ENCODE measurements at regions not wholly inside any gene's neighbourhood (a gene's known extent, or its start where the extent isn't known, plus 50 kb on each side); places are given as distances from the start of the nearest gene placed in this dataset.

DNA sequence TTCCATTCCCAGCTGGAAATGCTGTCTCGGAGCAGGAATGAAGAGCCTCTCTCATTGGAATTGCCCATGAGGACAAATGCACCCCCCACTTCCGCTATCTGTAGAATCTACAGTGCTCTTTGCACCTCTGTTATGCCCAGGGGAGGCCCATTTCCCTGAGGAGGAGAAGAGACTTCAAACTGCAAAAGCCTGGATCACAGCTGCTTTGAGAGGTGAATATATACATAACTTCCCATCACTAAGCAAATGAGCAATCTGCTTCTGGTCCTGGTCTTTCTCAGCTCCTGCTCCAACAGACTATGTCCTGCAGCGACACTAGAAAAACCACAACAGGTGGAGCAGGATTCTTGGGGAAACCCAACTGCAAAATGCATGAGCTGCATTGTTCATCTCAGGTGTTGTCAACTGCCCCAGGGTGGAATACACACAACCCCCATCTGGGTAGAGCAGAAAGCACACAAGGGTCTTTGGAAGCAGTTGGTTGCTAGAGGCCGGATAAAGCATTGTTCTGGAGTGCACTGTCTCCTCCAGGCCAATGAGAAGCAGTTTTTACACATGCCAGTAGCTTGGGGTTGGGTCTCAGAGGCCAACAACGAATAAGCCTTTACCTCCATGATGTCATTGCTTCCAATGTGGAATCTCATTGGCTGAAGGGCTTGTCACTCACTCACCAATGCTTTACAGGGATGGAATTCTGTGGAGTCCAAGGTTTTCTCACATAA, 67.7 kb upstream of the RAB4A start:
- no peak overlapping the region for H3K27ac ChIP-seq
- TF ChIP-seq, protein P1, sequence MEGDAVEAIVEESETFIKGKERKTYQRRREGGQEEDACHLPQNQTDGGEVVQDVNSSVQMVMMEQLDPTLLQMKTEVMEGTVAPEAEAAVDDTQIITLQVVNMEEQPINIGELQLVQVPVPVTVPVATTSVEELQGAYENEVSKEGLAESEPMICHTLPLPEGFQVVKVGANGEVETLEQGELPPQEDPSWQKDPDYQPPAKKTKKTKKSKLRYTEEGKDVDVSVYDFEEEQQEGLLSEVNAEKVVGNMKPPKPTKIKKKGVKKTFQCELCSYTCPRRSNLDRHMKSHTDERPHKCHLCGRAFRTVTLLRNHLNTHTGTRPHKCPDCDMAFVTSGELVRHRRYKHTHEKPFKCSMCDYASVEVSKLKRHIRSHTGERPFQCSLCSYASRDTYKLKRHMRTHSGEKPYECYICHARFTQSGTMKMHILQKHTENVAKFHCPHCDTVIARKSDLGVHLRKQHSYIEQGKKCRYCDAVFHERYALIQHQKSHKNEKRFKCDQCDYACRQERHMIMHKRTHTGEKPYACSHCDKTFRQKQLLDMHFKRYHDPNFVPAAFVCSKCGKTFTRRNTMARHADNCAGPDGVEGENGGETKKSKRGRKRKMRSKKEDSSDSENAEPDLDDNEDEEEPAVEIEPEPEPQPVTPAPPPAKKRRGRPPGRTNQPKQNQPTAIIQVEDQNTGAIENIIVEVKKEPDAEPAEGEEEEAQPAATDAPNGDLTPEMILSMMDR (conservative IDR thresholded peaks at IDR 0.05): no peak

GRCh38 chr1:229203991-229204632, 66.8 kb upstream of the RAB4A start:
- no peak overlapping the region for H3K27ac ChIP-seq
- TF ChIP-seq, protein P1 (conservative IDR thresholded peaks at IDR 0.05): no peak

DNA sequence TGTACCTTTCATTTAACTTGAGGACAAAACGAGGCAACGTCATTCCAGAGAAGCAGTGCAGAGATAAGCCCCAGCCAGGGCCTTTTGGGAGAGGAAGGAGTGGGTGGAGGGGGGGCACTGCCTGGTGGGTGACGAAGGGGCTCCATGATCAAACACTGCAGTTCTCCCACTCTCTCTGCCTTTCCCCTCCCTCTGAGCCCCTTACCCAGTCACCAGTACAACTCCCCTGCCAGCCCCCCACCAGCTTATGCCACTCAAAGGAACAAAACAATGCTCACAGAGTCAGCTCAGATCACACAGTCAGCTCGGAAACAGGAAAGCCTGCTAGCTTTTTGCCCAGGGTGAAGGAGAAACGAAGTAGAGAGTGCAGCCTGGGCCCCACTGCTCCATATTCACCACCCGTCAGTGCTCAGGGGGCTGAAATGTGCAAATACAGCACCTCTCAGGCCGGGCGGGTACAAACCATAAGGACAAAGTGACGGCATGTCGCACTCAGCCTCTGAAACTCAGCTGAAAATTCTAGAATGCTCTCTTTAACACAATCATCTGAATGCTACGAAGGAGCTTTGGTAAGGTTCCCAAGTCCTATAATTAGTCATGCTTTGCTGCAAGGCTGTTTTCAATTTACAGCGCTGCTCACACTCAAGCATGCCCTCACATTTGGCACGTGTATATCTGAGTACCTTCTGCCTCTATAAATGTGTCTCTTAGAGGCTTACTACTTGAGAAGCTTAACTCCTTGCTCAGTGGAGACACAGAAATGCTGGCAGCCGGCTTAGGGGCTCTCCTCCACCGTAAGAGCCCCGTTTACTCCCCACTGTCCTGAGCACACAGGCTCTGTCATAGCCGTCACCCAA, 65.8 kb upstream of the RAB4A start:
- H3K27ac ChIP-seq: peak overlapping the region; percentile 89; the same call in 1 of the 2 replicates
- TF ChIP-seq, protein P1 (conservative IDR thresholded peaks at IDR 0.05): no peak

DNA sequence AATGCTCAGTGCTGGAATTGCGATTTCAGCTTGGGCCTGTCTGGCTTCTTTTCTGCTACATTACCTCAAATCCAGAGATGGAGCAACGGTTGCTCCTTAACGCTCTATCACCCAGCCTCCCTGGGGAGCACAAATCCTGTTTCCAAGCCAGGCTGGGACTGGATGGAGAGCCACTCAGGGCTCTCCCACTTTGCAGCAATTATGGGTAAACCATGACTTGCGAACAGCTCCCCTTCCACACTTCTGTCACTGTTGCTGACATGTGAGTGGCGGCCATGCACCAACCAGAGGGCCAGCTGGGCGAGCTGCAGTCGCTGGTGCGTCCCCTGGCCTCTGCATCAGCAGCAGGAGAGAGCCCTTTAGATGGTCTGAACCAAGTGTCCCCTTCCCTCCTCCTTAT, 65.1 kb upstream of the RAB4A start:
- H3K27ac ChIP-seq: peak overlapping the region; percentile 89; the same call in 1 of the 2 replicates
- TF ChIP-seq, protein P1 (conservative IDR thresholded peaks at IDR 0.05): no peak

GRCh38 chr1:229207916-229208315, 63.0 kb upstream of the RAB4A start:
- TF ChIP-seq, protein P1 (conservative IDR thresholded peaks at IDR 0.05): no peak
- peak overlapping the region; percentile 89 for H3K27ac ChIP-seq

GRCh38 chr1:229208481-229208880, 62.4 kb upstream of the RAB4A start:
- TF ChIP-seq, protein P1 (conservative IDR thresholded peaks at IDR 0.05): no peak
- H3K27ac ChIP-seq: peak overlapping the region; percentile 89

DNA sequence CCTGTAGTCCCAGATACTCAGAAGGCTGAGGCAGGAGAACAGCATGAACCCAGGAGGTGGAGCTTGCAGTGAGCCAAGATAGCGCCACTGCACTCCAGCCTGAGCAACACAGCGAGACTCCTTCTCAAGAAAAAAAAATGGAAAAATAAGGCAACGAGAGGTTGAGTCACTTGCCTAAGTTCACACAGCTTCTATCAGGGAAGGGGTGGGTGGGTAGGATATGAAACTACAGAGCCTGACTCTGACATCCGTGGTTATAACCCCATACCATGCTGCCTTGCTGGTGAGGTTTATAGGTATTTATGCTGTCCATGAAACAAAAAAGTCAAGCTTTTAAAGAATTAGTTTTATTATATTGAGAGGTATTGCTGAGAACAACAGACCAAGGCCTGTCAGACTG, 61.5 kb upstream of the RAB4A start:
- H3K27ac ChIP-seq: peak overlapping the region; percentile 89

More for the DNA sequence above, 61.5 kb upstream of the RAB4A start:
- TF ChIP-seq, protein P1 (conservative IDR thresholded peaks at IDR 0.05): no peak
